ENCODE measurements at regions not wholly inside any gene's neighbourhood (a gene's known extent, or its start where the extent isn't known, plus 50 kb on each side); places are given as distances from the start of the nearest gene placed in this dataset.

DNA sequence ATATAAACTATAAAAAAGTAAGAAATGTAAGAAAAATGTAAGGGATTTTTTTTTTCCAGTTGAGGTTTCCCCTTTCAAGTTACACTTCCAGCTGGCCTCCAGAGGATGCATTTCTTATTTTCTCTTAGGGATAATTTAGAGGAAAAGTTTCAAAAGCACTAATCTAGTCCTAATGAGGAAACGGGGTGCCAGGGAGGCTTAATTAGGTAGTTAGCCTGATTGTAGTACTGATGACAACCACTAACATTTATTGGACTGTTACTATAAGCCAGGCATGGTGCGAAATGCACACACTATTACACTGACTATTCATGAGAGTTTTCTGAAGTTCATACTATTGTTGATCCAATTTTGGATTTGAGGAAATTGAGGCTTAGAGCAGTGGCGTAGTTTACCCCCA is 290.8 kb upstream of the FMN2 start:
- Histone ChIP-seq H4K91ac (ENCODE audit: insufficient read depth, low read depth, low read length) (no peak overlapping the region), H3K4me1 (ENCODE audit: control insufficient read depth, insufficient read depth, low read length) (no peaks in the 10 kb centered on the region), H3K9ac (ENCODE audit: low read depth, low read length) (no peak overlapping the region), H3K14ac (replicated peaks; ENCODE audit: low read depth, low read length) (no peak overlapping the region), H3K27ac (ENCODE audit: insufficient read depth, low read length) (no peak overlapping the region), H2AK5ac (ENCODE audit: low read depth, low read length) (no peak overlapping the region), H2BK120ac (ENCODE audit: low read depth, low read length) (no peak overlapping the region), H3K27me3 (ENCODE audit: control insufficient read depth, insufficient read depth, low read length) (no peaks in the 10 kb centered on the region), H3K4me2 (ENCODE audit: low read depth, low read length) (no peak overlapping the region), H3K9me1 (ENCODE audit: insufficient read depth, low read length) (no peaks in the 10 kb centered on the region), H2BK15ac (ENCODE audit: low read depth, low read length) (no peak overlapping the region), H2AK9ac (replicated peaks; ENCODE audit: low read depth, low read length, poor library complexity) (no peak overlapping the region), H3K9me3 (ENCODE audit: control insufficient read depth, insufficient read depth, low read length) (no peaks in the 10 kb centered on the region), H3K79me1 (ENCODE audit: low read depth in 1 of 2, low read length in 2 of 2) (no peaks in the 10 kb centered on the region), H3K18ac (ENCODE audit: low read depth, low read length) (no peak overlapping the region), H3K36me3 (ENCODE audit: control insufficient read depth, insufficient read depth, low read length) (no peaks in the 10 kb centered on the region), H4K8ac (ENCODE audit: low read depth in 2 of 2, low read length in 2 of 2) (no peak overlapping the region), H4K5ac (ENCODE audit: low read depth, low read length) (no peak overlapping the region), H4K20me1 (ENCODE audit: insufficient read depth, low read length) (no peaks in the 10 kb centered on the region), H2BK20ac (ENCODE audit: low read depth, low read length) (no peak overlapping the region), H3K23ac (ENCODE audit: low read depth, low read length) (no peak overlapping the region), H3K4me3 (ENCODE audit: insufficient read depth, low read depth, low read length) (no peak overlapping the region), H2AFZ (replicated peaks; ENCODE audit: low read length, poor library complexity) (no peak overlapping the region), H3K4ac (ENCODE audit: low read depth, low read length) (no peak overlapping the region), H3K56ac (ENCODE audit: extremely low read depth, insufficient read depth, low read length) (no peak overlapping the region), H2BK5ac (ENCODE audit: low read depth, low read length, poor library complexity, severe bottlenecking) (no peak overlapping the region)
- no peak for TF ChIP-seq MXI1 (IDR thresholded peaks at IDR 0.05; ENCODE audit: borderline replicate concordance, low read depth, low read length)
- no peak for TF ChIP-seq CEBPB (IDR thresholded peaks at IDR 0.05; ENCODE audit: low read depth, low read length)
- no peak for TF ChIP-seq RAD21 (IDR thresholded peaks at IDR 0.05; ENCODE audit: low read length)
- no peak for TF ChIP-seq MAZ (IDR thresholded peaks at IDR 0.05; ENCODE audit: borderline replicate concordance, low read depth, low read length)
- no peak for TF ChIP-seq MAFK (IDR thresholded peaks at IDR 0.05; ENCODE audit: low read depth, low read length)
- POLR2A ChIA-PET (ENCODE audit: unreplicated experiment), result no interaction called here
- in situ Hi-C loops (cut with MboI; ENCODE audit: low sequenced_read_pairs), result no loop called here
- ATAC-seq (ENCODE audit: low read depth) (no peak), DNase-seq (no peak)
- dilution Hi-C loops (cut with HindIII; ENCODE audit: low sequenced_read_pairs, unreplicated experiment), result no loop called here
- no TSS peak for BruUV-seq (replicated peaks)
- WGBS, 2 experiments (ENCODE audit: extremely low coverage in 2 of 2, insufficient read length in 1 of 2), result no CpG with 5 or more reads among the region's 3 CpGs
- CTCF ChIA-PET, result no interaction called here
- intact Hi-C loops (cut with micrococcal nuclease), result no loop called here

All from IMR-90 (cell line).